Endodermal cell (in vitro differentiated cells): ENCODE measurements at regions not wholly inside any gene's neighbourhood (a gene's known extent, or its start where the extent isn't known, plus 50 kb on each side); places are given as distances from the start of the nearest gene placed in this dataset.

Experiments
- DNase-seq: peaks from one replicate; pipeline ENCODE4 v3.0.0-alpha.2; 2017
- H3K27ac ChIP-seq: 2 replicates; pipeline ENCODE4 v1.5.1; 2013; ENCODE audit warnings: mild to moderate bottlenecking, low read depth, low read length, moderate library complexity
- H3K27me3 ChIP-seq: 2 replicates; pipeline ENCODE4 v1.6.1; 2013; ENCODE audit warnings: mild to moderate bottlenecking, low read length, moderate library complexity; ENCODE audit not compliant: insufficient read depth, control insufficient read depth, poor library complexity, severe bottlenecking
- H3K36me3 ChIP-seq: 2 replicates; pipeline ENCODE4 v1.7.0; 2013; ENCODE audit warnings: mild to moderate bottlenecking, low read length, moderate library complexity; ENCODE audit not compliant: control insufficient read depth, insufficient read depth
- H3K4me1 ChIP-seq: one replicate; pipeline ENCODE4 v1.7.0; 2013; ENCODE audit warnings: low read length; ENCODE audit not compliant: control insufficient read depth, insufficient read depth
- H3K4me3 ChIP-seq: 2 replicates; pipeline ENCODE4 v1.5.1; 2013; ENCODE audit warnings: mild to moderate bottlenecking, low read length, moderate library complexity
- H3K9ac ChIP-seq: 2 replicates; pipeline ENCODE4 v1.6.1; 2013; ENCODE audit warnings: mild to moderate bottlenecking, low read length, moderate library complexity; ENCODE audit not compliant: poor library complexity, severe bottlenecking; ENCODE audit errors: extremely low read depth
- H3K9me3 ChIP-seq: 2 replicates; pipeline ENCODE4 v1.6.1; 2013; ENCODE audit warnings: mild to moderate bottlenecking, low read length, moderate library complexity; ENCODE audit not compliant: control insufficient read depth
- H3K27ac Mint-ChIP-seq: 2 replicates; pipeline ENCODE4 v1.8.0; 2020; ENCODE audit warnings: mixed read lengths
- H3K27me3 Mint-ChIP-seq: 2 replicates; pipeline ENCODE4 v1.8.0; 2021; ENCODE audit warnings: mild to moderate bottlenecking, mixed read lengths; ENCODE audit not compliant: insufficient read depth
- H3K36me3 Mint-ChIP-seq: 2 replicates; pipeline ENCODE4 v1.8.0; 2020; ENCODE audit warnings: low read depth, mixed read lengths
- H3K4me1 Mint-ChIP-seq: 2 replicates; pipeline ENCODE4 v1.8.0; 2020; ENCODE audit warnings: mixed read lengths
- H3K4me3 Mint-ChIP-seq: 2 replicates; pipeline ENCODE4 v1.8.0; 2020; ENCODE audit warnings: mild to moderate bottlenecking, moderate library complexity, mixed read lengths
- H3K9me3 Mint-ChIP-seq: 2 replicates; pipeline ENCODE4 v1.8.0; 2020; ENCODE audit warnings: mild to moderate bottlenecking, mixed read lengths
- WGBS, 2 experiments: methylation state at CpG; one replicate each; pipeline versions ENCODE4 v1.1.5 to v1.1.7; 2013; ENCODE audit warnings: missing lambda C conversion rate in 2 of 2, mixed read lengths in 1 of 2; ENCODE audit not compliant: insufficient coverage in 1 of 2, insufficient read length in 1 of 2; 5-methylcytosine and 5-hydroxymethylcytosine counted together
- TF ChIP-seq, protein P1 (sequence below): fragments of 200-600 bp; sonication (generic); conservative IDR thresholded peaks from 2 replicates; pipeline ENCODE4 v1.5.0; 2021; ENCODE audit warnings: antibody characterized with exemption, mild to moderate bottlenecking

- Mint-ChIP-seq H3K4me3 (no peak overlapping the region), H3K4me1 (no peaks in the 10 kb centered on the region), H3K27ac (no peak overlapping the region), H3K9me3 (no peaks in the 10 kb centered on the region), H3K27me3 (no peaks in the 10 kb centered on the region), H3K36me3 (no peaks in the 10 kb centered on the region)
- Histone ChIP-seq H3K4me3 (no peak overlapping the region), H3K9ac (no peak overlapping the region), H3K36me3 (no peaks in the 10 kb centered on the region), H3K27me3 (no peaks in the 10 kb centered on the region), H3K4me1 (no peaks in the 10 kb centered on the region), H3K9me3 (no peaks in the 10 kb centered on the region), H3K27ac (no peak overlapping the region)
- TF ChIP-seq, protein P1, sequence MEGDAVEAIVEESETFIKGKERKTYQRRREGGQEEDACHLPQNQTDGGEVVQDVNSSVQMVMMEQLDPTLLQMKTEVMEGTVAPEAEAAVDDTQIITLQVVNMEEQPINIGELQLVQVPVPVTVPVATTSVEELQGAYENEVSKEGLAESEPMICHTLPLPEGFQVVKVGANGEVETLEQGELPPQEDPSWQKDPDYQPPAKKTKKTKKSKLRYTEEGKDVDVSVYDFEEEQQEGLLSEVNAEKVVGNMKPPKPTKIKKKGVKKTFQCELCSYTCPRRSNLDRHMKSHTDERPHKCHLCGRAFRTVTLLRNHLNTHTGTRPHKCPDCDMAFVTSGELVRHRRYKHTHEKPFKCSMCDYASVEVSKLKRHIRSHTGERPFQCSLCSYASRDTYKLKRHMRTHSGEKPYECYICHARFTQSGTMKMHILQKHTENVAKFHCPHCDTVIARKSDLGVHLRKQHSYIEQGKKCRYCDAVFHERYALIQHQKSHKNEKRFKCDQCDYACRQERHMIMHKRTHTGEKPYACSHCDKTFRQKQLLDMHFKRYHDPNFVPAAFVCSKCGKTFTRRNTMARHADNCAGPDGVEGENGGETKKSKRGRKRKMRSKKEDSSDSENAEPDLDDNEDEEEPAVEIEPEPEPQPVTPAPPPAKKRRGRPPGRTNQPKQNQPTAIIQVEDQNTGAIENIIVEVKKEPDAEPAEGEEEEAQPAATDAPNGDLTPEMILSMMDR, result no peak
- no peak for DNase-seq
- 91 to 100% methylated on average over 4 of the region's 4 CpGs for WGBS, 2 experiments
Observed at GRCh38 chr14:82694820-82695219, 1161.2 kb upstream of the SEL1L start.

DNA sequence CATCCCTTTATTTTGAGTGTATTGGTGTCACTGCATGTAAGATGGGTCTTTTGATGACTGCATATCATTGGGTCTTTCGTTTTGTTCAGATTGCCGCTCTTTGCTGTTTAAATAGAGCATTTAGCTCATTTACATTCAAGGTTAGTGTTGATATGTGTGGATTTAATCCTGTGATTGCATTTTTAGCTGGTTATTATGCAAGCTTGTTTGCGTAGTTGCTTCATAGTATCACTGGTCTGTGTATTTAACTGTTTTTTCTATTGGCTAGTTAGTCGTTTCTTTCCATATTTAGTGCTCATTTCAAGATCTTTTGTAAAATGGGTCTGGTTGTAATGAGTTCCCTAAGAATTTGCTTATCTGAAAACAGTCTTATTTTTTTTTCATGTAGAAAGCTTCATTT is 1170.6 kb upstream of the SEL1L start:
- 67 to 69% methylated on average over 3 to 4 of the region's 4 CpGs for WGBS, 2 experiments
- no peaks in the 10 kb centered on the region for H3K36me3 ChIP-seq
- TF ChIP-seq, protein P1, result no peak
- H3K27me3 ChIP-seq, result no peaks in the 10 kb centered on the region
- DNase-seq, result no peak
- H3K27ac ChIP-seq, result no peak overlapping the region
- H3K9ac ChIP-seq, result no peak overlapping the region
- no peaks in the 10 kb centered on the region for H3K27me3 Mint-ChIP-seq
- no peaks in the 10 kb centered on the region for H3K9me3 Mint-ChIP-seq
- no peak overlapping the region for H3K27ac Mint-ChIP-seq
- no peaks in the 10 kb centered on the region for H3K4me1 Mint-ChIP-seq
- no peaks in the 10 kb centered on the region for H3K9me3 ChIP-seq
- no peak overlapping the region for H3K4me3 ChIP-seq
- no peak overlapping the region for H3K4me3 Mint-ChIP-seq
- H3K4me1 ChIP-seq, result no peaks in the 10 kb centered on the region
- H3K36me3 Mint-ChIP-seq, result no peaks in the 10 kb centered on the region

GRCh38 chr14:82710267-82710841 is 1176.7 kb upstream of the SEL1L start:
- no peaks in the 10 kb centered on the region for H3K4me1 Mint-ChIP-seq
- H3K9me3 Mint-ChIP-seq, result no peaks in the 10 kb centered on the region

More at GRCh38 chr14:82710267-82710841, 1176.7 kb upstream of the SEL1L start:
- no peak overlapping the region for H3K4me3 Mint-ChIP-seq
- 10 to 29% methylated on average over 2 to 4 of the region's 4 CpGs for whole genome bisulfite sequencing, 2 experiments
- Histone ChIP-seq H3K4me3 (no peak overlapping the region), H3K4me1 (no peaks in the 10 kb centered on the region), H3K27me3 (no peaks in the 10 kb centered on the region), H3K27ac (no peak overlapping the region), H3K9ac (no peak overlapping the region), H3K36me3 (no peaks in the 10 kb centered on the region), H3K9me3 (no peaks in the 10 kb centered on the region)
- no peaks in the 10 kb centered on the region for H3K36me3 Mint-ChIP-seq
- TF ChIP-seq, protein P1, result peak; percentile 91
- peak; percentile 92 for DNase-seq
- no peak overlapping the region for H3K27ac Mint-ChIP-seq
- H3K27me3 Mint-ChIP-seq, result no peaks in the 10 kb centered on the region
